Skeletal muscle tissue (tissue), 3 donors: ENCODE measurements at regions not wholly inside any gene's neighbourhood (a gene's known extent, or its start where the extent isn't known, plus 50 kb on each side); places are given as distances from the start of the nearest gene placed in this dataset.
"Not testable (repeated sequence)": the region's sequence is repeated elsewhere in the genome, so short reads cannot be mapped to it uniquely, and the experiment has no call there.

Experiments
- H3K27ac ChIP-seq: one replicate; pipeline ENCODE4 v1.7.0; 2013; ENCODE audit warnings: mild to moderate bottlenecking, low read depth, low read length, inconsistent platforms
- H3K27me3 ChIP-seq, 3 donors: one replicate each; pipeline ENCODE4 v1.7.0; 2013; ENCODE audit warnings: low read length in 3 of 3; ENCODE audit not compliant: control insufficient read depth in 3 of 3, insufficient read depth in 3 of 3
- H3K36me3 ChIP-seq, 3 donors: one replicate each; pipeline ENCODE4 v1.7.0; 2013; ENCODE audit warnings: low read length in 3 of 3; ENCODE audit not compliant: control insufficient read depth in 3 of 3, insufficient read depth in 3 of 3
- H3K4me1 ChIP-seq, 3 donors: one replicate each; pipeline ENCODE4 v1.7.0; 2013; ENCODE audit warnings: low read length in 3 of 3, mild to moderate bottlenecking in 3 of 3; ENCODE audit not compliant: control insufficient read depth in 3 of 3, insufficient read depth in 3 of 3
- H3K4me3 ChIP-seq, 3 donors: one replicate each; pipeline ENCODE4 v1.7.0; 2013; ENCODE audit warnings: low read length in 3 of 3
- H3K9ac ChIP-seq, 3 donors: one replicate each; pipeline ENCODE4 v1.7.0; 2013; ENCODE audit warnings: low read length in 3 of 3, mild to moderate bottlenecking in 3 of 3, moderate library complexity in 2 of 3, low read depth in 1 of 3
- H3K9me3 ChIP-seq, 3 donors: one replicate each; pipeline ENCODE4 v1.7.0; 2013; ENCODE audit warnings: low read length in 3 of 3; ENCODE audit not compliant: control insufficient read depth in 3 of 3
- donor health status: Osteomylitis.

- not testable (repeated sequence) for H3K9me3 ChIP-seq, H3K9ac ChIP-seq, H3K27me3 ChIP-seq, H3K4me3 ChIP-seq, H3K36me3 ChIP-seq, H3K27ac ChIP-seq
- H3K4me1 ChIP-seq = peaks cover 0 to 10% (median 6%) of the 10 kb centered on the region in 3 donors
Measured at GRCh38 chr10:4268490-4268889, 483.5 kb upstream of the KLF6 start.

GRCh38 chr10:4267086-4267773, 482.2 kb upstream of the KLF6 start:
- Histone ChIP-seq H3K4me3 (no peak overlapping the region), H3K4me1 (peaks cover 0 to 13% (median 8%) of the 10 kb centered on the region in 3 donors), H3K27ac (no peak overlapping the region), H3K9ac (no peak overlapping the region), H3K36me3 (no peaks in the 10 kb centered on the region), H3K9me3 (no peaks in the 10 kb centered on the region), H3K27me3 (no peaks in the 10 kb centered on the region)

DNA sequence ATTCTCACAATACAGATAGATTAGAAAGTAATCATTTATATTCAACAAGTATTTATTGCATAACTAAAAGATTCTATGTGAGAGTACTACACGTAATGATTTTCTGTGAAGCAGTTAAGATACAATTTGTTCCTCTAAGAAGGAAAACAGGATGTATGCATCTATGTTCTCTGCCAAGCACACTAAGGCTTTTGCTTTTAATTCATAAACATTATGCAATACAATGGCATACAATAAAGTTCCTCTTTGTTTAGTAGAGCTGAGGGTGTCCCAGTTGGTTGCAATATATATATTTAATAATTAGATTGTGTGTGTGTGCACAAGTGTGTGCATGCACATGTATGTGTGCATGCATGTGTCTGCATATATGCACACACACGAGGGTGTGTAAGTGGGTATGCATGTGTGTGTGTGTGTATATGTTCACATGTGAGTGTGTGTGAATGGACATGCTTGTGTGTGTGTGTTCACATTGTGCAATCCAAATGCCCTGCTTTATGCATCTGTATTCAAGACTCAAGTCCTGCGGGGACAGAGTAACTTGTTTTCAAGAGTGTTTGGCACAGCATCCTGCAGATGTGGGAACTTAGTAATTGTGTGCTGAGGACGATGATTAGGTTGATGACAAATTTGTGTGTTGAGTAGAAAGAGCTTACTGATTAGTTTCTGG, 481.5 kb upstream of the KLF6 start:
- Histone ChIP-seq H3K4me1 (peaks cover 0 to 13% (median 8%) of the 10 kb centered on the region in 3 donors), H3K9ac (no peak overlapping the region), H3K27ac (no peak overlapping the region), H3K9me3 (no peaks in the 10 kb centered on the region), H3K27me3 (no peaks in the 10 kb centered on the region), H3K4me3 (no peak overlapping the region), H3K36me3 (no peaks in the 10 kb centered on the region)

GRCh38 chr10:4265964-4266363, 481.0 kb upstream of the KLF6 start:
- Histone ChIP-seq H3K27me3 (no peaks in the 10 kb centered on the region), H3K4me3 (no peak overlapping the region), H3K36me3 (no peaks in the 10 kb centered on the region), H3K9ac (no peak overlapping the region), H3K9me3 (no peaks in the 10 kb centered on the region), H3K27ac (no peak overlapping the region), H3K4me1 (peaks cover 0 to 10% (median 10%) of the 10 kb centered on the region in 3 donors)

DNA sequence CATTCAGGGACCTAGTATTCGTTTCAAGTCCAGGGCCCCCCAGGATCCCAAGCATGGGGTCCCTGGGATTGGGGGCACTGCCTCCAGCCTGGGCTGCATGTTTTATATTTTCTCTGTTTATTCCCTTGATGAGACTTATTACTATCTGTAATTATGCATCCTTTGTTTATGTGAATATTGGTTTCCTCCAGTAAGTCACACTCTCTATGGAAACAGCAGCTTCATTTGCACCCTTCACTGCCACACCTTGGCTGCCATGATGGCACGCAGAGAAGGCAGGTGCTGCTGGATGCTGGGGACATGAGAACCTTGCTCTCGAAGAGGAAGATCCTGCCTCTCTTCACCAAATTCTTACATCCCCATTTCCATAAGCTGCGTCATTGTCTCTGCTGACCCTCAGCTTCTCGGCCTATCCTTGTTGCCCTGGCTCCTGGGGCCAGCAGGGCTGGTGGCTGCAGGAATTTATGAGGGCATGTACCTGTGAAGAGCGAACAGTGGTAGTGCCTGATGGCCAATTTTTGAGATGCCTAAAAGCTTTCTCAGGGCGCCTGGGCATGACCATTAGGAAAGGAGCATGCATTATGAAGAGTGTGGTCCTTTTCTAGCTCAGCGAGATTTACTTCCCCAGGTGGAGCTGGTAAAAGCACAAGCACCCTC, 479.3 kb upstream of the KLF6 start:
- no peaks in the 10 kb centered on the region for H3K27me3 ChIP-seq
- H3K36me3 ChIP-seq = no peaks in the 10 kb centered on the region
- peaks cover 7 to 22% (median 18%) of the 10 kb centered on the region in 3 donors for H3K4me1 ChIP-seq
- H3K9ac ChIP-seq = no peak overlapping the region
- no peaks in the 10 kb centered on the region for H3K9me3 ChIP-seq
- no peak overlapping the region for H3K27ac ChIP-seq
- no peak overlapping the region for H3K4me3 ChIP-seq

DNA sequence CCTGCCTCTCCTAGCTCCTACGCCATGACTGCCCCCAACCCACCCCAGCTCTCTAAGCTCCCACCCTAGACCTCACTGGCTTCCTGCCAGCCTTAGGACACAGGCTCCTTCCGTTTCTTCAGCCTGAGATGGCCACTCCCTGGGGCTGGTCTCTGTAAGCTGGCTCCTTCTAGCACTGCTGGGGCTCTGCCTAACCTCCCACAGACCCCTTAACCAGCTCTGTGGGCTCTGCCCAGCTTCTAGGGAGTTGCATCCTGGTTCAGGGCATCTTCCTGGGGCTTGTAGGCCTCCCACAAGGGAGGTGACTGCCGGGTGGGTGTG, 478.6 kb upstream of the KLF6 start:
- no peaks in the 10 kb centered on the region for H3K27me3 ChIP-seq
- peaks cover 7 to 22% (median 18%) of the 10 kb centered on the region in 3 donors for H3K4me1 ChIP-seq
- no peak overlapping the region for H3K9ac ChIP-seq
- no peaks in the 10 kb centered on the region for H3K9me3 ChIP-seq
- no peak overlapping the region for H3K4me3 ChIP-seq
- H3K27ac ChIP-seq = no peak overlapping the region
- H3K36me3 ChIP-seq = no peaks in the 10 kb centered on the region

DNA sequence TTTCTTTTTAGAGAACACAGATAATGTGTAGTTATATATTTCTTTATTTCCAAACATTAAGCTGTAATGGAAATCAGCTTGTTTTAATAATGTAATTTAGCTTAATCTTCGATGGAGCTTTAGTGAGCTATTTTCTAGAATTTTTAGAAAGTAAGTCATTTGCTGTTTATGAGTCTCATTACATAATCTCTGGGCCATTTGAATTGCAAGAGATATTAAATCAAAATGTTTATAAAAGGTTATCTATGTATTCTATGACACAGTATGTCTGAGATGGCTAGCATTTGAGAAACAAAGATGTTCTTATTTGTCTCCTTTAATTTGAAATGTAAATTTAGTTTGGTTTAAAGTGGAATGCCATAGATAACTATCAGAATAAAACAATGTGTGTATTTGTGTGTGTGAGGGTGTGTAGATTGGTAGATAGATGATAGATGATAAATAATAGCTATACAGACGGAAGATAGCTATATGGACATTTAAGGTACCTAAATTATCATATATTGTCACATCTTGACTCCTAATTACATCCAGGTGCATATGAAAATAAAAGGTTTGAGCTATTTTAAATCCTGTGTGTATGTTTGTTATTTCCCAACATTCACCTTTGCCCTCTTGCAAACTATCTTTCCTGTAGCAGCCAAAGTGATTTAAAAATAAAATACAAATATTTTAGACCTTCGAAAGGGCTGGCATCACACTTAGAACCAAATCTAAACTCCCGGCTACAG, 478.0 kb upstream of the KLF6 start:
- H3K4me3 ChIP-seq = no peak overlapping the region
- no peak overlapping the region for H3K27ac ChIP-seq
- H3K9ac ChIP-seq = no peak overlapping the region
- peaks cover 7 to 22% (median 18%) of the 10 kb centered on the region in 3 donors for H3K4me1 ChIP-seq
- H3K9me3 ChIP-seq = no peaks in the 10 kb centered on the region
- no peaks in the 10 kb centered on the region for H3K36me3 ChIP-seq
- no peaks in the 10 kb centered on the region for H3K27me3 ChIP-seq

- Histone ChIP-seq H3K27me3 (no peaks in the 10 kb centered on the region), H3K4me1 (peaks cover 7 to 22% (median 18%) of the 10 kb centered on the region in 3 donors), H3K27ac (no peak overlapping the region)
Measured at GRCh38 chr10:4262449-4262848, 477.4 kb upstream of the KLF6 start.

GRCh38 chr10:4260483-4261124, 475.6 kb upstream of the KLF6 start:
- no peaks in the 10 kb centered on the region for H3K27me3 ChIP-seq
- peaks cover 7 to 19% (median 16%) of the 10 kb centered on the region in 3 donors for H3K4me1 ChIP-seq
- H3K9me3 ChIP-seq = no peaks in the 10 kb centered on the region
- no peaks in the 10 kb centered on the region for H3K36me3 ChIP-seq
- peak overlapping the region in 1 of 3 donors; percentile 16 for H3K9ac ChIP-seq
- peak overlapping the region in 2 of 3 donors; percentile 7 to 17 for H3K4me3 ChIP-seq
- H3K27ac ChIP-seq = peak overlapping the region; percentile 45

More at GRCh38 chr10:4262449-4262848, 477.4 kb upstream of the KLF6 start:
- no peaks in the 10 kb centered on the region for H3K9me3 ChIP-seq
- H3K4me3 ChIP-seq = peak overlapping the region in 1 of 3 donors; percentile 6
- no peaks in the 10 kb centered on the region for H3K36me3 ChIP-seq
- H3K9ac ChIP-seq = no peak overlapping the region
